Activated T-cell treated with anti-CD3 and anti-CD28 coated beads for 4 hours (primary cell): ENCODE measurements at regions not wholly inside any gene's neighbourhood (a gene's known extent, or its start where the extent isn't known, plus 50 kb on each side); places are given as distances from the start of the nearest gene placed in this dataset.

Source experiments
- DNase-seq: peaks from one replicate; pipeline ENCODE4 v3.0.0-alpha.2; 2020

GRCh38 chr4:13024147-13025105 lies 459.7 kb downstream of the RAB28 start:
- no peak for DNase-seq

- no peak for DNase-seq
These were observed 476.2 kb downstream of the RAB28 start for GRCh38 chr4:13007802-13008470.

GRCh38 chr4:12993923-12994322 lies 490.2 kb downstream of the RAB28 start:
- DNase-seq: no peak

DNA sequence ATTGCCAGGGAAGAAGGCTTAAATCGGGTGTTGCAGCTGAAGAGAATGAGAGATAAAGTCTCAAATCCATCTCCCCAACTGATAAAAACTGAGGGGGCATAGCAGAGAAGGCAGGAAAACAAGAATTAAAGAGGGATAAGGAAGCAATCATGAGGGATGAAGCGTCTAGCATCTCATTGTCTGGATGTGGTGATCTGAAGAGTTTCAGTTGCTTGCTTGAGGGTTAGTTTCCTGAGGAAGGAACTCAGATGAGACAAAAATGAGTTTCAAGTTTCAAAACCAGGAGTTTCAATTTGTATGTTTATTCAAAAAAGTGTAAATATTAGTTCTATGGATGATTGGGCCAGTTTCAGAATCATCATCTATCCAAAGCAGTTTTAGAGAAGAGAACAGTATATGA lies 496.9 kb downstream of the RAB28 start:
- no peak for DNase-seq

DNA sequence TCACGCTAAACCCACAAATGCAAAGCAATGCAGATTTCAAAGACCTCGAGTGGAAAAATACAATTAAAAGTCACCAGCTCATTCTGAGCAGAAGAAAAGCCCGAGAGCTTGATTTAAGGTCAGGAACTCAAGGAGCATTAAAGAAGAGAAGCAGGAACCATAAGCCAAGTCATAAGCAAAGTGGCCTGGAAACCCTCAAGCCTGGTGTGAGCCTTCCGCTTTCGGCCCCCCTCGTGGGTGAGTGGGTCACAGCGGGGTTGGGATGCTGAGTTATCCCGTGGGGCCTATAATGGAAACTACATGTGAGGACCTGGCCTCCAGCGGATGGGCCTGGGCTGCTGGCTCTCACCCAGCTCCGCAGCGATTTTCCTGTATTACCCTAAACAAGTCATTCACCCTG lies 504.3 kb downstream of the RAB28 start:
- no peak for DNase-seq

DNA sequence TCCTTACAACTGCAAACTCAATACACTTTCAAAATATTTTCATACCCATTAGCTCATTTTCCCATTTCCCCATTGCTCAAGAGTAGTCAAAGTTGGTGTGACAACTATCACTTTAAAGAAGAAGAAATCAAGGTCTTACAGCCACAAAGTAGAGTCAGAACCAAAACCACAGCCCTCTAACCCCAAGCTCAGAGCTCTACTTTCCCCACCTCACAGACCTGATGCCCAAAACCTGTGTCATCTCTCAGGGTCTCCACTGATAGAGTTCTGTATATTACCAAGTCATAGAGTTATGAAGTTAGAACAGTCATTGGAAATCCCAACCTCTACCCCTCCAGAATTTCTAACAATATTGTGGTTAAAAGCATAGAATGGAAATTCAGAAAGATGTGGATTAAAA lies 505.8 kb downstream of the RAB28 start:
- DNase-seq: no peak

DNA sequence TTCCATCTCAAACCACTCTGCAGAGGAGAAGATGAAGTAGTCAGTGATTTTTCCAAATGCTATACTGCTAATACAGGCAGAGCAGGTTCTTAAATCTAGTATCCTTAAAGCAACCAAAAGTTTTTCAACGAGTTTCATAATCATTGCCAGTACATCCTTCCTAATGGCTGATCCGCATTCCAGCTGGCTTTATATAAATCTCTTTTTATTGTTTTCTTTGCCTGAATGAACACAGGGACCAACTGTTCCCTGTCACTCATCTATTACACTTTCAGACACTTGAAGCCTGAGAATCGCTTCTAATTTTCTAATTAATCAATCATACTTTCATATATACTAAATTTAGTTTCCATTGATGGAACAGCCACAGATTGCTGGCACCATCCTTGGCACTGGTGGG lies 508.6 kb downstream of the RAB28 start:
- no peak for DNase-seq

- no peak for DNase-seq
These were observed 510.6 kb downstream of the RAB28 start for GRCh38 chr4:12973522-12973921.

GRCh38 chr4:12968345-12968744 lies 515.8 kb downstream of the RAB28 start:
- no peak for DNase-seq

- DNase-seq: no peak
These were observed 517.4 kb downstream of the RAB28 start for GRCh38 chr4:12966726-12967125.

GRCh38 chr4:12965334-12965733 lies 518.8 kb downstream of the RAB28 start:
- no peak for DNase-seq

GRCh38 chr4:12963912-12964311 lies 520.2 kb downstream of the RAB28 start:
- DNase-seq: no peak

- no peak for DNase-seq
These were observed 520.8 kb downstream of the RAB28 start for GRCh38 chr4:12963291-12963690.

GRCh38 chr4:12961713-12962112 lies 522.4 kb downstream of the RAB28 start:
- no peak for DNase-seq

DNA sequence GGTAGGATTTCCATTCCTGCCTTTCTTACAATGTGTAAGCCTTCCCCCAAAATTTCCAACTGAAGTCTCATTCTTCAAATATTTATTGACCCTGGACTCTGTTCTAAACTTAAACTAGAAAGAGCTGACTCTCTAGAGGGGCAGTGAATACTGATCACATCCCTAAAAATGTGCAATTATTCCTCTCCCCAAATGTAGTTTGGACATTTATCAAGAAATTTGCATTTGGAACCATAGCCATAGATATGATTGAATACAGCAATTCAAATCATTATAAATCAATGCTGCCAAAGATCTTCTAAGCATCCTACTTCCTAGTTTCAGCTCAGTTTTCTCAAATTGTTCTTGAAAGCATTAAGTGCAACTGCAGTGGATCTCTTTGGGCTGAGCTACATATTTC lies 525.7 kb downstream of the RAB28 start:
- no peak for DNase-seq

DNA sequence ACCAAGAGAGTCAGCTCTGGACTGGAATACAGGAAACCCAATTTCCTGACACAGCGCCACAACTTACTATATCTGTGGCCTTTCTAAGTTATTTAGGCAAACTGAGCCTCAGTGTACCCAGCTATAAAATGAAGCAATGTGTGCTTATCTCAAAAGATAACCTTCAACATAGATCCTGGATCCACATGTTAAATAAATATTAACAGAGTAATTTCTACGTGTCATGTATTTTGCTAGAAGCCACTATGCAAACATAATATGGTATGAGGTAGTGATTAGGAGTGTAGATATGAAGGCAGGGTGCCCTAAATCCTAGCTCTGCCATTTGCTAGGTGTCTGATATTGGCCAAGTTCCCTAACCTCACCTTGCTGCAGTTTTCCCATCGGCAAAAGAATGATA lies 527.0 kb downstream of the RAB28 start:
- DNase-seq: no peak

DNA sequence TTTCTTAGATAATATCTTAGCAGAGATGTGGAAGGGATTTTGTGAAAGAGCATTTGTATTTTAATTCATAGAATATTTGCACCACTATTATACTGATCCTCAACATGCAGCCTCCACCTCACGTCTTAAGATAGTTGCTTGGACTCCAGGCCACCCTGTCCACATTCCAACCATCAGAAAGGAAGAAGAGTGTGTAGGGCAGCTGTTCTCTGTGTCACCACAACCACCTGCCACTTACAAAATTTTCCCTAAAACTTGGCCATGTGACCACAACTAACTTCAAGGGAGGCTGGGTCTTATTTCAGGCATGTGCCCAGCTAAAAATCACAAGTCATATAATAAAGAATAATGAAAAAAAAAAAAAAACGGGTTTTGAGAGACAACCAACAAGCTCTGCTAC lies 528.1 kb downstream of the RAB28 start:
- no peak for DNase-seq

DNA sequence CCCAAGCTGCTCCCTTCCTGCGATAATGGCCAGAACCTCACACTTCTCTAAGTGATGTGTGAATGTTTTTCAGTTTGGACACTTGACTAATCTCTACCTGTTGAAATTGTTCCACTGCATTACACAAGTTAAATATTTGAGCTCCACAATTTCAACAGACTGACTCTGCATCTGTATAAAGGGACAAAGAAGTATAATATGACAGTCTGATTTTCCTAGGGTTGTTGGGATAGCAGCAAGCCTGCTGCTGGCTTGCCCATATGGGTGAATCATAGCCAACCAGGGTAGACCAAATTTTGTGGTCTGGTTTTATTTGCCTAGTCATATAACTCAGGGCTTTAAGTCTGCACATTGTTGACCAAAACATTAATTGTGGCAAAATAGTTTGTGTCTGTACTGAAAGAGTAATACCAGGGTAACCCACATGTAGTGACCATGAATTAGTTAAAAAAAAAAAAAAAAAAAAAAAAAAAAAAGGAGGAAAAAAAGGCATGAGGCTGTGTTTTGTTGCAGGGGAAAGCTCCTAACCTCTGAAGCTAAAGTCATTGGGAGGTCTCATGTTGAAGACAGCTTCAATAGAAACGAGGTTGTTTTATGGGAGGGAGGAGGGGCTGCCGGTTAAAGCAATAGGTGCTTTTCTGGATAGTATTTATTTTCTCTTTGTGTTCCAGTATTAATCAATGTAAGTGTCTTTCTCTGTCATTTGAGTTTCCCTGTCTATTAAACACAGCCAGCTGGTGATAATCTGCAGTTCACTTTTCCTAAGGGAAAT lies 534.2 kb downstream of the RAB28 start:
- DNase-seq: no peak

- DNase-seq: no peak
These were observed 541.1 kb downstream of the RAB28 start for GRCh38 chr4:12943069-12943468.

DNA sequence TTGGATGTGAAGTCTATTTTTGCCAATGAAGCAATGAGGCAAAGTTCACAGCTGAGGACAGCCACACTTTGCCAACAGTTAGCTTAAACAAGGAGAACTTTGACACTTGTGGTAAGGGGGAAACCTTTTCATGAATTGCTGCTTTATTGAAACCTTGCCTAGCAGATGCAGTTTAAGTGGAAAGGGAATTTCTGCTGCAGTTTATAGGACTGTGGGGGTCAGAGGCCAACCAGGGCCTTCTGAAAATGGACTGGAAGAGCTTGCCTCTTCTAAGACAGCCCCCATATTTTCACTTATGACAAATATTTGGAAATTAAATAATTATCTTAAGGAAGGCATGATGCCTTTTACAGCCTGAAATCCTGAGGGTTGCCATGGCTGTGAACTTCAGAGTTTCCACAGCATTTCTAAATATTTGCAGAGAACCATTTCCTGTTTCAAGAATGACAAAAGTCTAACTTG lies 550.3 kb downstream of the RAB28 start:
- DNase-seq: no peak

GRCh38 chr4:12932203-12932788 lies 551.8 kb downstream of the RAB28 start:
- DNase-seq: no peak

DNA sequence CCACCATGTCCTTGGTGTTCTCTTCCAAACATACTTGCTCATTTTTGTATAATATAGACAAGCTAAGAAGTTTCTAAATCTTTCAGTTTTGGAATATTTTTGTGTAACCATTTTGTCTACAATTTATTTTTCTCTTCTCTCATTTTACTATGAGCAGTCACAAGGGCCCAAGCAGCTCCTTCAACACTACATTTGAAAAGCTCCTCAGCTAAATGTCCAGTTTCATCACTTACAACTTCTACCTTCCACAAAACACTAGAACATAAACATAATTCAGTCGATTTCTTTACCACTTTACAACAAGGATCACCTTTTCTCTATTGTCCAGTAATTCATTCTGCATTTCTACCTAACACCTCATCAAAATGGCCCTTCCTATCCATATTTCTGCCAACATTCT lies 554.4 kb downstream of the RAB28 start:
- DNase-seq: no peak

DNA sequence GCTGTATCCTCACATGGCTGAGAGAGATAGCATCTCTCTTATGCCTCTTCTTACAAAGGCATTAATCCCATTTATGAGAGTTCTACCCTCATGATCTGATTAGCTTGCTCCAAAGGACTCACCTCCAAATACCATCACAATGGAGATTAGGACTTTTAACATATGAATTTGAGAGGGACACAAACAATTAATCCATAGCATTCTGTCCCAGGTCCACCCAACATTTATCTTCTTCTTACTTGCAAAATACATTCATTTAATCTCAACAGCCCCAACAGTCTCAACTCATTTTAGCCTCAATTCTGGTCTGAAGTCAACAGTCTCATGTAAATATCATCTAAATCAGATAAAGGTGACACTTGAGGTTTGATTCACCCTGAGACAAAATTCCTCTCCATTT lies 555.4 kb downstream of the RAB28 start:
- no peak for DNase-seq
